Brain microvascular endothelial cell (primary cell): ENCODE measurements at regions not wholly inside any gene's neighbourhood (a gene's known extent, or its start where the extent isn't known, plus 50 kb on each side); places are given as distances from the start of the nearest gene placed in this dataset.

Experiments used
- DNase-seq: peaks from one replicate; pipeline ENCODE4 v3.0.0-alpha.2; 2020
- H3K27ac ChIP-seq: fragments of 250-450 bp; sonication (Bioruptor Pico); 2 replicates; pipeline ENCODE4 v1.5.1; 2020; ENCODE audit warnings: mild to moderate bottlenecking, moderate library complexity
- H3K27me3 ChIP-seq: fragments of 250-450 bp; sonication (Bioruptor Pico); replicated peaks from 2 replicates; pipeline ENCODE4 v1.5.1; 2020; ENCODE audit warnings: mild to moderate bottlenecking
- H3K36me3 ChIP-seq: fragments of 250-450 bp; sonication (Bioruptor Pico); replicated peaks from 2 replicates; pipeline ENCODE4 v1.5.1; 2020; ENCODE audit warnings: mild to moderate bottlenecking
- H3K4me3 ChIP-seq: 2 replicates; pipeline ENCODE4 v1.5.1; 2011; ENCODE audit warnings: low read depth, mild to moderate bottlenecking, control low read depth, low read length, moderate library complexity
- in situ Hi-C: cut with HindIII; loops from 2 replicates; pipeline ENCODE4 v1.10.0; 2017; ENCODE audit warnings: low sequenced_read_pairs, low pct_ligation_motif_present
- TF ChIP-seq, protein P1 (sequence below): IDR thresholded peaks from 2 replicates; pipeline ENCODE4 v1.5.1; 2011; ENCODE audit warnings: low read depth, mild to moderate bottlenecking, moderate library complexity, low read length, control low read depth, inconsistent platforms; ENCODE audit errors: missing control alignments

GRCh38 chr1:82919837-82920236, 1079.1 kb downstream of the TTLL7 start:
- no peaks in the 10 kb centered on the region for H3K27me3 ChIP-seq
- TF ChIP-seq, protein P1, sequence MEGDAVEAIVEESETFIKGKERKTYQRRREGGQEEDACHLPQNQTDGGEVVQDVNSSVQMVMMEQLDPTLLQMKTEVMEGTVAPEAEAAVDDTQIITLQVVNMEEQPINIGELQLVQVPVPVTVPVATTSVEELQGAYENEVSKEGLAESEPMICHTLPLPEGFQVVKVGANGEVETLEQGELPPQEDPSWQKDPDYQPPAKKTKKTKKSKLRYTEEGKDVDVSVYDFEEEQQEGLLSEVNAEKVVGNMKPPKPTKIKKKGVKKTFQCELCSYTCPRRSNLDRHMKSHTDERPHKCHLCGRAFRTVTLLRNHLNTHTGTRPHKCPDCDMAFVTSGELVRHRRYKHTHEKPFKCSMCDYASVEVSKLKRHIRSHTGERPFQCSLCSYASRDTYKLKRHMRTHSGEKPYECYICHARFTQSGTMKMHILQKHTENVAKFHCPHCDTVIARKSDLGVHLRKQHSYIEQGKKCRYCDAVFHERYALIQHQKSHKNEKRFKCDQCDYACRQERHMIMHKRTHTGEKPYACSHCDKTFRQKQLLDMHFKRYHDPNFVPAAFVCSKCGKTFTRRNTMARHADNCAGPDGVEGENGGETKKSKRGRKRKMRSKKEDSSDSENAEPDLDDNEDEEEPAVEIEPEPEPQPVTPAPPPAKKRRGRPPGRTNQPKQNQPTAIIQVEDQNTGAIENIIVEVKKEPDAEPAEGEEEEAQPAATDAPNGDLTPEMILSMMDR: no peak
- no peak overlapping the region for H3K27ac ChIP-seq
- in situ Hi-C loops: no loop called here
- DNase-seq: no peak
- no peaks in the 10 kb centered on the region for H3K36me3 ChIP-seq
- no peak overlapping the region for H3K4me3 ChIP-seq

DNA sequence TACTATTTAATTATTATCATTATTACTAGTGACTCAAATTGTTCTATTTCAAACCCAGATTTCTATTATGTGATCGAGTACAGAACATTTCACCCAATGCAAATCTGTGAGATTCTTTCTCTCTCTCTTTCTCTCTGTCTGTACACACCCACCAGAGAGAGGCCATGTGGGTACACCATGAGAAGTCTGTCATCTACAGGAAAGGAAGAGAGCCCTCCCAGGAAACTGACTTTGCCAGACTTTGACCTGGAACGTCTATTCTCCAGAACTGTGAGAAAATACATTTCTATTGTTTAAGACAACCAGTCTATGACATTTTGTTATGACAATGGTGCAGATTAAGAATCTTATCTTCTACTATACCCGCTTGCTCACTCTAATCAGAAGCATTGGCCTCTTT, 1091.6 kb downstream of the TTLL7 start:
- no peak for DNase-seq
- TF ChIP-seq, protein P1: no peak
- Histone ChIP-seq H3K27ac (no peak overlapping the region), H3K4me3 (no peak overlapping the region), H3K36me3 (no peaks in the 10 kb centered on the region), H3K27me3 (no peaks in the 10 kb centered on the region)
- in situ Hi-C loops: no loop called here

DNA sequence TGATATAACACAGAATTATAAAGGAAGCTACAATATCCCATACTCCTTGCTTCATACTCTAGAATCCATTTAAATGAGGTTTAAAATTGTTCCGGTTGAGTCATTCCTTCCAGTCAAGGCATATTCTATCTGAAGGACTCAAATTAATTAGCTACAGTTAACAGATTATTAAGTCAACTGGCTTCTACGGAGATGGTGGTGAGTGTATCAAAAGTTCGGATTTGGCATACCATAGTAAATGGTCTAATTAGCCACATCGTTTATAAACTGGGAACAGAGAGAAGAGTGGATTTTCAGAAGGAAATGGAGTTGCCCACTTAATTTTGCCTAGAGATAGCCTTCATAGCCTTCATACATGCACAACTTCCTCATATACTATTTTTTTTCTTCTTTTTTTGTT, 1095.3 kb downstream of the TTLL7 start:
- Histone ChIP-seq H3K27ac (no peak overlapping the region), H3K4me3 (no peak overlapping the region), H3K36me3 (no peaks in the 10 kb centered on the region), H3K27me3 (no peaks in the 10 kb centered on the region)
- TF ChIP-seq, protein P1: no peak
- in situ Hi-C loops: no loop called here
- no peak for DNase-seq

GRCh38 chr1:82901561-82901960, 1097.4 kb downstream of the TTLL7 start:
- Histone ChIP-seq H3K27ac (no peak overlapping the region), H3K36me3 (no peaks in the 10 kb centered on the region), H3K4me3 (no peak overlapping the region), H3K27me3 (no peaks in the 10 kb centered on the region)
- DNase-seq: no peak
- in situ Hi-C loops: no loop called here
- TF ChIP-seq, protein P1: no peak

- Histone ChIP-seq H3K27me3 (no peaks in the 10 kb centered on the region), H3K4me3 (no peak overlapping the region), H3K36me3 (no peaks in the 10 kb centered on the region), H3K27ac (no peak overlapping the region)
- in situ Hi-C loops: no loop called here
- DNase-seq: no peak
- TF ChIP-seq, protein P1: no peak
These were observed 1097.8 kb downstream of the TTLL7 start for GRCh38 chr1:82901118-82901517.

- TF ChIP-seq, protein P1: no peak
These were observed 1098.3 kb downstream of the ADGRL2 start for GRCh38 chr1:82899017-82899416.

More at GRCh38 chr1:82899017-82899416, 1098.3 kb downstream of the ADGRL2 start:
- Histone ChIP-seq H3K36me3 (no peaks in the 10 kb centered on the region), H3K27me3 (no peaks in the 10 kb centered on the region), H3K4me3 (no peak overlapping the region), H3K27ac (no peak overlapping the region)
- in situ Hi-C loops: no loop called here
- DNase-seq: no peak
